ENCODE measurements at regions not wholly inside any gene's neighbourhood (a gene's known extent, or its start where the extent isn't known, plus 50 kb on each side); places are given as distances from the start of the nearest gene placed in this dataset.

- WGBS: 35% methylated on average over 1 of the region's 1 CpG
- no peaks in the 10 kb centered on the region for H3K27me3 ChIP-seq (ENCODE audit: control insufficient read depth in 1 of 2, insufficient read depth in 1 of 2, low read length in 2 of 2)
These were observed 823.2 kb upstream of the LCORL start for GRCh38 chr4:18844726-18845125.

DNA sequence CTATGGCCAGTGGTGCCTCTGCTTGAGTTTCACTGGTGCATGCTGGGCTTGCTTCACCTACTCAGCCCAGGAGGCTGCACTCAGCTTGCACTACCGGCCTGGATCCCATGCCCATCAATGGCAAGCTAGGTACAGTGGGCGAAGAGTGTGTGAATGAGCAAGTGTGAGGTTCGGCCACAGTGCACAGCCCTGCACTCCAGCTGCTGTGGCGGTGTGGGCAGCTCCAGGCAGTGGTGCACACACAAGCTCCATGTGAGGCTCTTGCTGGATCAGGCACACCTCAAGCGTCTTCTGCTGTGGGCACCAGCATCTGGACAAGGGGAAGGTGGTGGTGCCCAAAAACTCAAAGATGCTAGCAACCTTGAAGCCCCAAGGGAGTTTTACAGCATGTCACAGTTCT, 820.9 kb upstream of the LCORL start:
- H3K4me2 ChIP-seq (ENCODE audit: low read length, poor library complexity, severe bottlenecking): no peak overlapping the region
- H4K91ac ChIP-seq (ENCODE audit: low read length): no peak overlapping the region
- H4K8ac ChIP-seq (ENCODE audit: low read length): no peak overlapping the region
- no peak overlapping the region for H3K23ac ChIP-seq (ENCODE audit: low read length in 2 of 2)
- peak overlapping the region in 1 of 2 experiments; percentile 15 for H3K4me3 ChIP-seq (ENCODE audit: insufficient read depth in 1 of 2, low read depth in 1 of 2, low read length in 2 of 2)
- 75% methylated on average over 5 of the region's 5 CpGs for WGBS
- H2BK5ac ChIP-seq (ENCODE audit: low read depth, low read length, poor library complexity, severe bottlenecking): no peak overlapping the region
- H3K9ac ChIP-seq (ENCODE audit: low read length): no peak overlapping the region
- H2AFZ ChIP-seq (ENCODE audit: low read depth, low read length): no peak overlapping the region
- no peaks in the 10 kb centered on the region for H3K4me1 ChIP-seq (ENCODE audit: control insufficient read depth, insufficient read depth, low read depth, low read length)
- H3K9me3 ChIP-seq (ENCODE audit: control insufficient read depth, low read length): peaks cover 7% of the 10 kb centered on the region
- H3K36me3 ChIP-seq (ENCODE audit: control insufficient read depth in 1 of 2, insufficient read depth in 2 of 2, low read depth in 1 of 2, low read length in 2 of 2): no peaks in the 10 kb centered on the region
- no peak for DNase-seq
- no peak overlapping the region for H2AK5ac ChIP-seq (ENCODE audit: low read length, severe bottlenecking)
- no peak overlapping the region for H3K14ac ChIP-seq (ENCODE audit: low read length in 2 of 2)
- no peaks in the 10 kb centered on the region for H3K27me3 ChIP-seq (ENCODE audit: control insufficient read depth in 1 of 2, insufficient read depth in 1 of 2, low read length in 2 of 2)
- H3K79me1 ChIP-seq (replicated peaks; ENCODE audit: low read length, poor library complexity, severe bottlenecking): no peaks in the 10 kb centered on the region
- H2BK120ac ChIP-seq (ENCODE audit: low read depth, low read length): no peak overlapping the region
- H2BK15ac ChIP-seq (ENCODE audit: low read depth, poor library complexity, severe bottlenecking): no peak overlapping the region
- H3K4ac ChIP-seq (ENCODE audit: low read depth in 1 of 2, low read length in 2 of 2): no peak overlapping the region
- no peak overlapping the region for H3K18ac ChIP-seq (ENCODE audit: low read depth in 1 of 2, low read length in 2 of 2)
- H2BK12ac ChIP-seq (ENCODE audit: low read length in 2 of 2): no peak overlapping the region
- no peak overlapping the region for H3K27ac ChIP-seq (ENCODE audit: low read length, poor library complexity, severe bottlenecking)

More at GRCh38 chr4:18844726-18845125, 823.2 kb upstream of the LCORL start:
- H2BK15ac ChIP-seq (ENCODE audit: low read depth, poor library complexity, severe bottlenecking): no peak overlapping the region
- no peak overlapping the region for H4K91ac ChIP-seq (ENCODE audit: low read length)
- H3K79me1 ChIP-seq (replicated peaks; ENCODE audit: low read length, poor library complexity, severe bottlenecking): no peaks in the 10 kb centered on the region
- H3K18ac ChIP-seq (ENCODE audit: low read depth in 1 of 2, low read length in 2 of 2): no peak overlapping the region
- H3K4me2 ChIP-seq (ENCODE audit: low read length, poor library complexity, severe bottlenecking): no peak overlapping the region
- H2AK5ac ChIP-seq (ENCODE audit: low read length, severe bottlenecking): no peak overlapping the region
- no peak overlapping the region for H3K14ac ChIP-seq (ENCODE audit: low read length in 2 of 2)
- H4K8ac ChIP-seq (ENCODE audit: low read length): no peak overlapping the region
- no peak for DNase-seq
- no peak overlapping the region for H3K4ac ChIP-seq (ENCODE audit: low read depth in 1 of 2, low read length in 2 of 2)
- no peak overlapping the region for H2BK5ac ChIP-seq (ENCODE audit: low read depth, low read length, poor library complexity, severe bottlenecking)
- H3K27ac ChIP-seq (ENCODE audit: low read length, poor library complexity, severe bottlenecking): no peak overlapping the region
- H2BK120ac ChIP-seq (ENCODE audit: low read depth, low read length): no peak overlapping the region
- H3K9me3 ChIP-seq (ENCODE audit: control insufficient read depth, low read length): peaks cover 7% of the 10 kb centered on the region
- H3K4me3 ChIP-seq (ENCODE audit: insufficient read depth in 1 of 2, low read depth in 1 of 2, low read length in 2 of 2): no peak overlapping the region
- H3K4me1 ChIP-seq (ENCODE audit: control insufficient read depth, insufficient read depth, low read depth, low read length): no peaks in the 10 kb centered on the region
- no peak overlapping the region for H3K9ac ChIP-seq (ENCODE audit: low read length)
- H3K36me3 ChIP-seq (ENCODE audit: control insufficient read depth in 1 of 2, insufficient read depth in 2 of 2, low read depth in 1 of 2, low read length in 2 of 2): no peaks in the 10 kb centered on the region
- no peak overlapping the region for H3K23ac ChIP-seq (ENCODE audit: low read length in 2 of 2)
- no peak overlapping the region for H2AFZ ChIP-seq (ENCODE audit: low read depth, low read length)
- H2BK12ac ChIP-seq (ENCODE audit: low read length in 2 of 2): no peak overlapping the region

DNA sequence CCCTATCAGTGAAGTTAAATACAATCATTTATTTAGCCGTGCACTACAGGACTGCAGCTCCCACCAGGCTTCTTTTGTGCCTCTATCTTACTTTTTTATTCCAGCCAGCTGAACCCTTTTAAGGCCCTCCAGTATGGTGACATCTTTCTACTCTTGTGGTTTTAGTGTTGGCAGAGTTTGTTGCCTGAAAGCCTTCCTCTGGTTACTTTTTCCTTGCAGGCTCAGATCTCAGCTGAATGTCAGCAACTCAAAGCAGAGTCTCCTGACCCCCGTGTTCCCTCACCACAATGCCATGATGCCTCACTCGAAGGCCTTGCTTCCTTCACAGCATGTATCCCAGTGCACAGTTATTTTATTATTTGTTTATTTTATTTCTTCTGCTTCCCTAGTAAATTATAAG, 818.9 kb upstream of the LCORL start:
- no peak overlapping the region for H2BK120ac ChIP-seq (ENCODE audit: low read depth, low read length)
- H2AK5ac ChIP-seq (ENCODE audit: low read length, severe bottlenecking): no peak overlapping the region
- no peaks in the 10 kb centered on the region for H3K27me3 ChIP-seq (ENCODE audit: control insufficient read depth in 1 of 2, insufficient read depth in 1 of 2, low read length in 2 of 2)
- H4K8ac ChIP-seq (ENCODE audit: low read length): no peak overlapping the region
- no peak overlapping the region for H2BK5ac ChIP-seq (ENCODE audit: low read depth, low read length, poor library complexity, severe bottlenecking)
- H3K4me3 ChIP-seq (ENCODE audit: insufficient read depth in 1 of 2, low read depth in 1 of 2, low read length in 2 of 2): no peak overlapping the region
- H3K4me2 ChIP-seq (ENCODE audit: low read length, poor library complexity, severe bottlenecking): no peak overlapping the region
- H2AFZ ChIP-seq (ENCODE audit: low read depth, low read length): no peak overlapping the region
- no peaks in the 10 kb centered on the region for H3K79me1 ChIP-seq (replicated peaks; ENCODE audit: low read length, poor library complexity, severe bottlenecking)
- H4K91ac ChIP-seq (ENCODE audit: low read length): no peak overlapping the region
- peaks cover 7% of the 10 kb centered on the region for H3K9me3 ChIP-seq (ENCODE audit: control insufficient read depth, low read length)
- no peak overlapping the region for H2BK15ac ChIP-seq (ENCODE audit: low read depth, poor library complexity, severe bottlenecking)
- H3K27ac ChIP-seq (ENCODE audit: low read length, poor library complexity, severe bottlenecking): no peak overlapping the region
- DNase-seq: no peak
- no peak overlapping the region for H3K18ac ChIP-seq (ENCODE audit: low read depth in 1 of 2, low read length in 2 of 2)
- H3K36me3 ChIP-seq (ENCODE audit: control insufficient read depth in 1 of 2, insufficient read depth in 2 of 2, low read depth in 1 of 2, low read length in 2 of 2): no peaks in the 10 kb centered on the region
- H2BK12ac ChIP-seq (ENCODE audit: low read length in 2 of 2): no peak overlapping the region
- H3K14ac ChIP-seq (ENCODE audit: low read length in 2 of 2): no peak overlapping the region
- 80% methylated on average over 1 of the region's 3 CpGs for WGBS
- H3K4me1 ChIP-seq (ENCODE audit: control insufficient read depth, insufficient read depth, low read depth, low read length): no peaks in the 10 kb centered on the region
- H3K9ac ChIP-seq (ENCODE audit: low read length): no peak overlapping the region
- no peak overlapping the region for H3K23ac ChIP-seq (ENCODE audit: low read length in 2 of 2)
- H3K4ac ChIP-seq (ENCODE audit: low read depth in 1 of 2, low read length in 2 of 2): no peak overlapping the region

- Histone ChIP-seq H2AFZ (ENCODE audit: low read depth, low read length) (no peak overlapping the region), H3K9ac (ENCODE audit: low read length) (no peak overlapping the region), H3K4me1 (ENCODE audit: control insufficient read depth, insufficient read depth, low read depth, low read length) (no peaks in the 10 kb centered on the region), H2BK5ac (ENCODE audit: low read depth, low read length, poor library complexity, severe bottlenecking) (no peak overlapping the region), H3K4me3 (ENCODE audit: insufficient read depth in 1 of 2, low read depth in 1 of 2, low read length in 2 of 2) (no peak overlapping the region), H2BK12ac (ENCODE audit: low read length in 2 of 2) (no peak overlapping the region), H2BK15ac (ENCODE audit: low read depth, poor library complexity, severe bottlenecking) (no peak overlapping the region), H3K27me3 (ENCODE audit: control insufficient read depth in 1 of 2, insufficient read depth in 1 of 2, low read length in 2 of 2) (no peaks in the 10 kb centered on the region), H4K91ac (ENCODE audit: low read length) (no peak overlapping the region), H2AK5ac (ENCODE audit: low read length, severe bottlenecking) (no peak overlapping the region), H3K9me3 (ENCODE audit: control insufficient read depth, low read length) (no peaks in the 10 kb centered on the region), H4K8ac (ENCODE audit: low read length) (no peak overlapping the region), H3K18ac (ENCODE audit: low read depth in 1 of 2, low read length in 2 of 2) (no peak overlapping the region), H3K36me3 (ENCODE audit: control insufficient read depth in 1 of 2, insufficient read depth in 2 of 2, low read depth in 1 of 2, low read length in 2 of 2) (no peaks in the 10 kb centered on the region), H3K79me1 (replicated peaks; ENCODE audit: low read length, poor library complexity, severe bottlenecking) (no peaks in the 10 kb centered on the region), H3K27ac (ENCODE audit: low read length, poor library complexity, severe bottlenecking) (no peak overlapping the region), H3K4me2 (ENCODE audit: low read length, poor library complexity, severe bottlenecking) (no peak overlapping the region), H3K14ac (ENCODE audit: low read length in 2 of 2) (no peak overlapping the region), H3K23ac (ENCODE audit: low read length in 2 of 2) (no peak overlapping the region), H2BK120ac (ENCODE audit: low read depth, low read length) (no peak overlapping the region), H3K4ac (ENCODE audit: low read depth in 1 of 2, low read length in 2 of 2) (no peak overlapping the region)
- no peak for DNase-seq
- WGBS: 97% methylated on average over 4 of the region's 4 CpGs
These were observed 794.8 kb upstream of the LCORL start for GRCh38 chr4:18816228-18816895.

Measured in mesenchymal stem cell (in vitro differentiated cells and primary cell).